K562 (cell line): ENCODE measurements at regions not wholly inside any gene's neighbourhood (a gene's known extent, or its start where the extent isn't known, plus 50 kb on each side); places are given as distances from the start of the nearest gene placed in this dataset.

ENCODE experiments used
- CTCF ChIP-seq, 3 experiments: IDR thresholded peaks in 2 of 3; conservative IDR thresholded peaks in 1 of 3; 2 replicates each; pipeline ENCODE4 v1.5.1; 2011 to 2012; ENCODE audit warnings: low read length in 3 of 3, mild to moderate bottlenecking in 3 of 3, control low read depth in 2 of 3, improper control_type of control experiment in 1 of 3, inconsistent platforms in 1 of 3, low read depth in 1 of 3, mixed read lengths in 1 of 3, moderate library complexity in 1 of 3; ENCODE audit not compliant: insufficient read depth in 2 of 3
- EP300 ChIP-seq: IDR thresholded peaks from 2 replicates; pipeline ENCODE4 v1.6.1; 2012; ENCODE audit warnings: low read length, improper control_type of control experiment
- EZH2 ChIP-seq: IDR thresholded peaks from 2 replicates; pipeline ENCODE4 v1.6.1; 2012; ENCODE audit warnings: low read depth, mild to moderate bottlenecking, inconsistent platforms, low read length, borderline replicate concordance
- GABPB1 ChIP-seq: sonication (generic); formaldehyde crosslinking; IDR thresholded peaks from 2 replicates; pipeline ENCODE4 v1.8.0; 2022; ENCODE audit warnings: mild to moderate bottlenecking, missing genetic modification reagents
- HLTF ChIP-seq: fragments of 450-650 bp; IDR thresholded peaks from 2 replicates; pipeline ENCODE4 v1.6.1; 2016
- HMG20A ChIP-seq: fragments of 450-650 bp; formaldehyde crosslinking; conservative IDR thresholded peaks from 2 replicates; pipeline ENCODE4 v1.4.0; 2020; ENCODE audit warnings: mild to moderate bottlenecking, mixed read lengths
- TCF3 ChIP-seq: sonication (generic); formaldehyde crosslinking; IDR thresholded peaks from 2 replicates; pipeline ENCODE4 v1.4.0; 2020; ENCODE audit warnings: mild to moderate bottlenecking, missing genetic modification reagents
- ZFP36 ChIP-seq: fragments of 150-350 bp; IDR thresholded peaks from 2 replicates; pipeline ENCODE4 v1.6.1; 2018; ENCODE audit warnings: low read length, low read depth; ENCODE audit not compliant: partially characterized antibody
- ZNF511 ChIP-seq: sonication (generic); formaldehyde crosslinking; IDR thresholded peaks from 2 replicates; pipeline ENCODE4 v1.8.0; 2022; ENCODE audit warnings: mild to moderate bottlenecking, missing genetic modification reagents
- ZNF561 ChIP-seq: fragments of 450-650 bp; formaldehyde crosslinking; conservative IDR thresholded peaks from 2 replicates; pipeline ENCODE4 v1.4.0; 2020; ENCODE audit warnings: mild to moderate bottlenecking, moderate library complexity
- ZNF589 ChIP-seq: fragments of 200-800 bp; sonication (Bioruptor generic); IDR thresholded peaks from 2 replicates; pipeline ENCODE4 v1.6.1; 2016; ENCODE audit warnings: low read depth, missing genetic modification characterization, missing compliant biosample characterization

- no peak for TF ChIP-seq ZFP36
- TF ChIP-seq ZNF589 (CRISPR knock-in tag): no peak
- no peak for TF ChIP-seq ZNF561 (CRISPR knock-in tag)
- TF ChIP-seq HLTF: no peak
- no peak for TF ChIP-seq TCF3 (CRISPR knock-in tag)
- TF ChIP-seq HMG20A (CRISPR knock-in tag): no peak
- TF ChIP-seq EP300: no peak
- no peak for TF ChIP-seq GABPB1 (CRISPR knock-in tag)
- no peak for TF ChIP-seq EZH2
- TF ChIP-seq ZNF511 (CRISPR knock-in tag): no peak
- TF ChIP-seq CTCF (IDR thresholded peaks at IDR 0.05 in 2 of 3, conservative IDR thresholded peaks at IDR 0.05 in 1 of 3; ENCODE audit: insufficient read depth in 2 of 3, low read depth in 1 of 3, low read length in 3 of 3): no peak
These were observed 787.2 kb downstream of the METTL4 start for GRCh38 chr18:1784113-1784512.
